Panc1 (cell line): ENCODE measurements at regions not wholly inside any gene's neighbourhood (a gene's known extent, or its start where the extent isn't known, plus 50 kb on each side); places are given as distances from the start of the nearest gene placed in this dataset.

ENCODE experiments used
- REST ChIP-seq, 2 experiments: IDR thresholded peaks; 2 replicates each; pipeline ENCODE4 v1.6.1; 2011 to 2012; ENCODE audit warnings: low read depth in 2 of 2, control low read depth in 1 of 2, low read length in 1 of 2, mild to moderate bottlenecking in 1 of 2, moderate library complexity in 1 of 2; ENCODE audit not compliant: insufficient read depth in 1 of 2
- SIN3A ChIP-seq: IDR thresholded peaks from 2 replicates; pipeline ENCODE4 v1.6.1; 2012; ENCODE audit warnings: low read depth, mild to moderate bottlenecking, low read length, moderate library complexity, borderline replicate concordance; ENCODE audit not compliant: insufficient read depth

GRCh38 chr6:40922281-40922680 lies 116.7 kb downstream of the UNC5CL start:
- TF ChIP-seq SIN3A (no peak), REST (IDR thresholded peaks at IDR 0.05; ENCODE audit: insufficient read depth in 1 of 2, low read depth in 2 of 2, low read length in 1 of 2) (no peak)
